GM12878 (cell line): ENCODE measurements at regions not wholly inside any gene's neighbourhood (a gene's known extent, or its start where the extent isn't known, plus 50 kb on each side); places are given as distances from the start of the nearest gene placed in this dataset.

Source experiments
- POLR2AphosphoS5 ChIP-seq: IDR thresholded peaks from 2 replicates; pipeline ENCODE4 v1.6.1; 2011; ENCODE audit warnings: mild to moderate bottlenecking, low read length, inconsistent platforms
- STAT3 ChIP-seq: IDR thresholded peaks from 2 replicates; pipeline ENCODE4 v1.6.1; 2011; ENCODE audit warnings: low read depth, low read length, improper control_type of control experiment

- no peak for TF ChIP-seq POLR2AphosphoS5
- no peak for TF ChIP-seq STAT3
Observed at GRCh38 chr9:108049026-108049607, 559.5 kb upstream of the KLF4 start.
